Right ventricle myocardium superior (tissue), 1 donor: ENCODE measurements at regions not wholly inside any gene's neighbourhood (a gene's known extent, or its start where the extent isn't known, plus 50 kb on each side); places are given as distances from the start of the nearest gene placed in this dataset.
"Not testable (repeated sequence)": the region's sequence is repeated elsewhere in the genome, so short reads cannot be mapped to it uniquely, and the experiment has no call there.

Experiments used
- ATAC-seq: fragments of 200-7000 bp; cut with Tn5 transposase; one replicate; pipeline ENCODE4 v1.9.1; 2020; ENCODE audit warnings: mild to moderate bottlenecking; ENCODE audit not compliant: poor library complexity
- DNase-seq: peaks from one replicate; pipeline ENCODE4 v3.0.0-alpha.2; 2020
- intact Hi-C: fragments of 100-400 bp; cut with DNase I; formaldehyde crosslinking; loops from one replicate; pipeline ENCODE4 v1.11.2; 2022
- donor health status: DM: no; HTN: yes; CAD: no; lungs with severe emphysema.

GRCh38 chr3:87673132-87673531 is 385.7 kb downstream of the CGGBP1 start:
- DNase-seq (no peak), ATAC-seq (no peak)
- intact Hi-C loops = no loop called here

GRCh38 chr3:87654184-87654583 is 377.8 kb upstream of the POU1F1 start:
- intact Hi-C loops = no loop called here

GRCh38 chr3:87653138-87653537 is 376.8 kb upstream of the POU1F1 start:
- DNase-seq, ATAC-seq, intact Hi-C loops: not testable (repeated sequence)

More at GRCh38 chr3:87654184-87654583, 377.8 kb upstream of the POU1F1 start:
- DNase-seq = no peak
- ATAC-seq = no peak

- DNase-seq (no peak), ATAC-seq (no peak)
- intact Hi-C loops = no loop called here
Measured at GRCh38 chr3:87634426-87634825, 358.0 kb upstream of the POU1F1 start.

DNA sequence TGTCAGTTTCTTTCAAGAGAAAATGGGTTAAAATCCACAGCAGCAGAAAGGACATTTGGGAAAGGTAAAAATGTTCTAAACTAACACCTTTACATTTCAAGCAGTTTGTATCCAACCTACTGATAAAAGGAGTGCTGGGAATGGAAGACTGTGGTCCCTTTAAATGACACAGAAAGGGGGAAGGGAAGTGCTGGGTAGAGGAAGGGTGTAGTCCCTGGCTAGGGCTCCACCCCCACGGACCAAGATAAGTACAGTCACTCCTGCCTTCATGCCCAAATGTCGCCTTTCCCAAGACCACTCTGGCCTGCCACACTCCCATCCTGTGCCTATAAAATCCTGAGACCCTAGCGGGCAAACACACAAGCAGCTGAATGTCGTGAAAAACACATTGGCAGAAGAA is 350.9 kb upstream of the POU1F1 start:
- ATAC-seq = no peak
- no peak for DNase-seq
- intact Hi-C loops = no loop called here

- ATAC-seq (no peak), DNase-seq (no peak)
- intact Hi-C loops = no loop called here
Measured at GRCh38 chr3:87626546-87626945, 350.2 kb upstream of the POU1F1 start.

- no peak for DNase-seq
- intact Hi-C loops = no loop called here
Measured at GRCh38 chr3:87625876-87626275, 349.5 kb upstream of the POU1F1 start.

GRCh38 chr3:87624860-87625259 is 348.5 kb upstream of the POU1F1 start:
- no peak for DNase-seq
- intact Hi-C loops = no loop called here
- no peak for ATAC-seq

More at GRCh38 chr3:87625876-87626275, 349.5 kb upstream of the POU1F1 start:
- no peak for ATAC-seq

- ATAC-seq (no peak), DNase-seq (no peak)
- intact Hi-C loops = no loop called here
Measured at GRCh38 chr3:87621667-87622066, 345.3 kb upstream of the POU1F1 start.

DNA sequence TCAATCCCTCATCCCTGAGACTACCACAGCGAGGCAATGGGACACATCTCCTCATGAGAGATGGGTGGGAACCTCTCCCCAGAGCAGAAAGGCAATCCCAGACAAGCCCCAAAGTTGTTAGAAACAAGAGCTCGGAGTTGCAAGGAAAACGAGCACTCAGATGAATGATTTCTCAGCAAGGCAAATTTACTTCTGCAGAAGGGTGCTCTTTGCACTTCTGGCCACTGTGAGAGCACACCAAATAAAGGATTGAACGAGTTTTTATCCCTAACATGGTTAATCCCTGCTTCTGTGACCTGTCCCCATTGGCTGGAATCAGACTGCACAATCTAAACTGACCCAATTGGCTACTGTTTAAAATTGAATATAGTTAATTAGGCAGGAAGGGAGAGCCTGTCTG is 339.1 kb upstream of the POU1F1 start:
- DNase-seq (no peak), ATAC-seq (no peak)
- intact Hi-C loops = no loop called here

DNA sequence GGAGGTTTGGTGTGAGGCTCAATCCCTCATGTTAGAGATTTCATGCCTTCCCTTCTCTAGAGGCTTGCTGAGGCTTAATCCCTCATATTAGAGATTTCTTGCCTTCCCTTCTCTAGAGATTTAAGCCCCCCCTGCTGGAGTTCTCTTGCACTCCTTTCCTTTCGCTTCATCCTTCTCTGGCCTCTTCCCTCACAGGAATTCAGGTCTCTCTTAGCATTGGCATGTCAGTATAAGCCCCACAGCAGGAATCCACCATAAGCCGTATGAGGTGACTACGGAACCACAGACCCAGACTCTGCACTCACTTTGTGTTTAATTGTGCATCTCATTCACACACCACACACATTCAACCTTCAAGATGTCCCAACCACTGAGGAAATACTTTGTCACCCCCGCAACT is 338.6 kb upstream of the POU1F1 start:
- ATAC-seq = no peak
- intact Hi-C loops = no loop called here
- DNase-seq = no peak

- no peak for DNase-seq
- intact Hi-C loops = no loop called here
- ATAC-seq = no peak
Measured at GRCh38 chr3:87607234-87607633, 330.9 kb upstream of the POU1F1 start.

DNA sequence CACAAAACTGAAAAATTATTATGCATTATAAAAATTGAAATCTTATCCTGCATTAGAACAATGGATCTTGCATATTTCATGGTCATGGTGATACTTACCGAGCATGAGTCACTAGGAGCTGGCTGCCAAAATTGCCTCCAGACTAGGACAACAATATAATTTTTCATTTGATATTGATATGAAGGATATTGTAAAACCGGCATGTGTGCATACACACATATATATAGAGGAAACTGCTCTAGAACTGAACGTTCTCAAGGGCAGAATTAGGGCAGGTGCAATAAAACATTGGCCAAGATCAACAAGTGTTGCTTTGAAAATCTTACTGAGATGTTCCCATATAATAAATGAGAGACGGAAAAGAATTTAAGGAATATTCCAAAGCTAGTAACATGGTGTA is 319.4 kb upstream of the POU1F1 start:
- no peak for DNase-seq
- no peak for ATAC-seq
- intact Hi-C loops = no loop called here

DNA sequence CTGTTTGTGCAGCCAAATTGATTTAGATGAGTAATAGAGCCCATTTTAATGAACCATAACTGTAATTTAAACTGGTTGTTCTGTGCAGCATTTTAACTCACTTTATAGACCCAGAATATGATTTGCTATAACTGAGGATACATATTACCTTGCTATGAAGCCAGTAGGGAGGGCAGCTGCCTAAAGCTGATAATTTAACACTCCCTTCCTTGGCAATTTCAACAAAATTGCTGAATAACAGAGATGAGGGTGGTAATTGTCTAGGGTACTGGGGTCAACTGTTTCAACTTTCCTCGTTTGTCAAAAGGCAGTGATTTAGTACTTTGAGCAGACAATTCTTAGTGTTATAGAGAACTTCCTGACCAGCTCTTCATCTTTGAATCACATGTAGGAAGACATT is 304.9 kb upstream of the POU1F1 start:
- DNase-seq (no peak), ATAC-seq (no peak)
- intact Hi-C loops = no loop called here

GRCh38 chr3:87576752-87577151 is 300.4 kb upstream of the POU1F1 start:
- intact Hi-C loops = no loop called here
- DNase-seq (no peak), ATAC-seq (no peak)

DNA sequence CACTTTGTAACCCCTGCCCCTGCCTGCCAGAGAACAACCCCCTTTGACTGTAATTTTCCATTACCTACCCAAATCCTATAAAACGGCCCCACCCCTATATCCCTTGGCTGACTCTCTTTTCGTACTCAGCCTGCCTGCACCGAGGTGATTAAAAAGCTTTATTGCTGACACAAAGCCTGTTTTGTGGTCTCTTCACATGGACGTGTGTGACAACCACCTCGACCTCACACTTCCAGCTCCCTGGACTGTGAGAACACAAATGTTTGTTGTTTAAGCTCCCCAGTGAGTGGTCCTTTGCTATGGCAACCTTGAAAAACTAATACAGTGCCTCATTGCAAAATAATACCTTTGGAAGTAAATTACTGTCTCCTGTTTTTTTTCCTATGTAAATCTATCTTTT is 299.2 kb upstream of the POU1F1 start:
- intact Hi-C loops = no loop called here
- ATAC-seq (no peak), DNase-seq (no peak)

DNA sequence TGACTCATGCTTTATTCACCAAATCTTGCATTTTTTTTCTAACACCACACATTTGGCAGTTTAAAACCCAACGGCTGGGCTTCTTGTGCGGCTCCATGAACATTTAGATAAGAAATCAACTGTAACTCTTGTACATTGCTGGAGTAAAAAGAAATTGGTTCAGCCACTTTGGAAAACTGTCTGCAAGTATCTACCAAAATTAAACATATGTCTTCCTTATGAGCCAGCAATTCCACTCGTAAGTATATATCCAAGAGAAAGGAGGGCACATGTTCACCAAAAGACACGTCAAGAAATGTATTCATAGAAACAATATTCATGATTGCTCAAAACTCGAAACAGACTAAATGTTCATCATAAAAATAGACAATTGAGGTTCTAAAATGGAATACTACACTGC is 291.9 kb upstream of the POU1F1 start:
- ATAC-seq = no peak
- no peak for DNase-seq
- intact Hi-C loops = no loop called here

GRCh38 chr3:87564438-87564837 is 288.1 kb upstream of the POU1F1 start:
- intact Hi-C loops = no loop called here
- ATAC-seq (no peak), DNase-seq (no peak)

- intact Hi-C loops = no loop called here
- ATAC-seq (no peak), DNase-seq (no peak)
Measured at GRCh38 chr3:87563712-87564111, 287.3 kb upstream of the POU1F1 start.

- DNase-seq (no peak), ATAC-seq (no peak)
- intact Hi-C loops = no loop called here
Measured at GRCh38 chr3:87558492-87558891, 282.1 kb upstream of the POU1F1 start.

GRCh38 chr3:87555290-87555689 is 278.9 kb upstream of the POU1F1 start:
- intact Hi-C loops = no loop called here

DNA sequence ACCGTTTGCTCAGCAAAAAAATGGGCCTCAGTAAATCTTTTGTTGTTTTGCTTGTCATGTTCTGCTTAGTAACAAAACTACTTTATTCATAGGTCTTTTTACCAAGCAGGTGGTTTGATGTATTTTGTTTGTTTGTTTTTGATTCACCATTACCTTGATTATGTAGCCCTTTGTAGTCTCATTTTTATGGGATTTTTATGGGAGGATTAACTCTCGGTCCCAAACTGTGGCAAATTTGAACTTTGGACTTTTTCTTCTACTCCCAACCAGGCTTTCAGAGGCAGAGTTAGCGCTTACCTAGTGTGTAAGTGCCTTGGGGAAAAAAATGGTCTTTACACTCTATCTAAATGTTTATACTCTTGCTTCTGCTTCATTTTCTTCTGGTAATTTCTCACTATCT is 276.7 kb upstream of the POU1F1 start:
- DNase-seq = no peak
- ATAC-seq = no peak
- intact Hi-C loops = no loop called here

More at GRCh38 chr3:87555290-87555689, 278.9 kb upstream of the POU1F1 start:
- ATAC-seq (no peak), DNase-seq (no peak)
